Activated naive CD8-positive, alpha-beta T cell (primary cell): ENCODE measurements at regions not wholly inside any gene's neighbourhood (a gene's known extent, or its start where the extent isn't known, plus 50 kb on each side); places are given as distances from the start of the nearest gene placed in this dataset.

ENCODE experiments used
- H3K27ac Mint-ChIP-seq: one replicate; pipeline ENCODE4 v1.8.0; 2021; ENCODE audit warnings: mixed read lengths
- H3K27me3 Mint-ChIP-seq: one replicate; pipeline ENCODE4 v1.8.0; 2021; ENCODE audit warnings: mixed read lengths
- H3K36me3 Mint-ChIP-seq: one replicate; pipeline ENCODE4 v1.8.0; 2021; ENCODE audit warnings: mixed read lengths
- H3K4me1 Mint-ChIP-seq: one replicate; pipeline ENCODE4 v1.8.0; 2021; ENCODE audit warnings: low read depth, mixed read lengths
- H3K4me3 Mint-ChIP-seq: one replicate; pipeline ENCODE4 v1.8.0; 2021; ENCODE audit warnings: mild to moderate bottlenecking, mixed read lengths
- H3K9me3 Mint-ChIP-seq: one replicate; pipeline ENCODE4 v1.8.0; 2021; ENCODE audit warnings: low read depth, mixed read lengths

DNA sequence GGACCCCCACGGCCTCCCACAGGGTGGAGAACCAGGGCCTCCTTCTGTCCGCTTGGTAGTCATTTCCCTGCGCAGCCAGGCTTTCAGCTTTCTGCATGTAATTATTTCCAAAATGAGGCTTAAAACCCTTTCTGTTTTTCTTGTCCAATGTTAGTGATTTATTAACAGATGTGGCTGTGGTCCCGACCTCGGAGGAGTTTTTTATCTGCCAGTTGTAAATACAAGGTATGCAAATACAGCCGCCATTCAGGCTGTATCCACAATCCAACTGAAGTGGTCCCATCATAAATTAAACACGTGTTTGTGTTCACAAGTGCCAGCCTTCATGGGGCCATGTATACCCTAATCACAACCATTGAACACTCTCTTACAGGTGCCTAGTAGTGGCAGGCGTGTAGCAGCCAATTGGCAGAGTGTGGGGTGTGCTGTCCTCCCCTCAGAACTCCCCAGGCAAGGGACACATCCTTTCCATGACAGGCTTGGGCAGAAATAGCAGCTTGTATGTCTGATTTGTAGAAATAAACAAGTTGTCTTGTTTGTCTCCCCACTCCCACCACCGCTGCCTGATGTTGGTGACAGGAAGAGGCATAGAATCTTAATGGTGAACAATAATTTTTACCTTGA, 251.3 kb upstream of the MKI67 start:
- H3K27me3 Mint-ChIP-seq: peaks cover 1% of the 10 kb centered on the region
- H3K27ac Mint-ChIP-seq: no peak overlapping the region
- no peaks in the 10 kb centered on the region for H3K9me3 Mint-ChIP-seq
- H3K4me3 Mint-ChIP-seq: no peak overlapping the region
- H3K4me1 Mint-ChIP-seq: no peaks in the 10 kb centered on the region
- no peaks in the 10 kb centered on the region for H3K36me3 Mint-ChIP-seq

GRCh38 chr10:128377988-128378387, 251.8 kb upstream of the MKI67 start:
- Mint-ChIP-seq H3K27ac (no peak overlapping the region), H3K4me3 (no peak overlapping the region), H3K4me1 (no peaks in the 10 kb centered on the region), H3K36me3 (no peaks in the 10 kb centered on the region), H3K27me3 (peaks cover 1% of the 10 kb centered on the region), H3K9me3 (no peaks in the 10 kb centered on the region)

GRCh38 chr10:128380946-128381345, 254.7 kb upstream of the MKI67 start:
- Mint-ChIP-seq H3K27ac (no peak overlapping the region), H3K4me1 (no peaks in the 10 kb centered on the region), H3K4me3 (no peak overlapping the region), H3K9me3 (no peaks in the 10 kb centered on the region), H3K27me3 (peaks cover 1% of the 10 kb centered on the region), H3K36me3 (no peaks in the 10 kb centered on the region)

DNA sequence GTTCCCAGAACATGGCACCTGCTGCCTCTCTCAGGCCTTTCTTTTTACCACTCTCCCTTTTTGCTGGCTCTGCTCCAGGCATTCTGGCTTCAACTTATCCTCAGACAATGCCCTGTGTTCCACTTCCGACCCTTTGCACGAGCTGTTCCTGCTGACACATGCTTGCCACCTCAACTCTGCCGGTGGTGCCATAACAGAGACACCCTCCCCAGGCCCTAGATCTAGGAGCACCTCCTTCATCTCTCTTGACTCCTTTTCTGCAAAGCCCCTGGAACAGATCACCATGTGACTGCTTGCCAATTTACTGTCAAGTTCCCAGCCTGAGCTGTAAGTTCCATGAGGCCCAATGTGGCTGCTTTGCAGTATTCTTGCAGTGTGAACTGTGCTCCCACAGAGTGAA, 256.0 kb upstream of the MKI67 start:
- H3K9me3 Mint-ChIP-seq: no peaks in the 10 kb centered on the region
- no peak overlapping the region for H3K4me3 Mint-ChIP-seq
- H3K36me3 Mint-ChIP-seq: no peaks in the 10 kb centered on the region
- no peaks in the 10 kb centered on the region for H3K4me1 Mint-ChIP-seq
- no peak overlapping the region for H3K27ac Mint-ChIP-seq
- peaks cover 1% of the 10 kb centered on the region for H3K27me3 Mint-ChIP-seq

DNA sequence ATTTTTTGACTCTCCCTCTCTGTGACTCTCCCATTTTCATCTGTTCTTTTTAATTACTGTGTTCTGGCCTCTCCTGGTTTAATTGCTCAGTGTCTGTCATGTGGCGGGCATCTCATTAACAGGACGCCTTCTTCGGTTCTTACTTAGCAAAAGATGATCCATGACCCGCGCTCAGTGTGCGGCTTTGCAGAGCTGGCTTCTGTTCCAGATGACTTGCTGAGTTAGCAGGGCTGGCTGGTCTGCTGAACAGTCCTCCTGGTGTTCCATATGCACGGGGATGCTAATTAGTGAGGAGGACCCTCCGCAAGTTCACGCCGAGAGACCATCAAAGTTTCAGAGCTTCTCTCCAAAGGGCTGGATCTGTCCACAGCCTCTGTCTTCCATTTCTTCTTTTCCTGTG, 258.6 kb upstream of the MKI67 start:
- Mint-ChIP-seq H3K27ac (no peak overlapping the region), H3K9me3 (no peaks in the 10 kb centered on the region), H3K4me1 (no peaks in the 10 kb centered on the region), H3K27me3 (peaks cover 3% of the 10 kb centered on the region), H3K4me3 (no peak overlapping the region), H3K36me3 (no peaks in the 10 kb centered on the region)

DNA sequence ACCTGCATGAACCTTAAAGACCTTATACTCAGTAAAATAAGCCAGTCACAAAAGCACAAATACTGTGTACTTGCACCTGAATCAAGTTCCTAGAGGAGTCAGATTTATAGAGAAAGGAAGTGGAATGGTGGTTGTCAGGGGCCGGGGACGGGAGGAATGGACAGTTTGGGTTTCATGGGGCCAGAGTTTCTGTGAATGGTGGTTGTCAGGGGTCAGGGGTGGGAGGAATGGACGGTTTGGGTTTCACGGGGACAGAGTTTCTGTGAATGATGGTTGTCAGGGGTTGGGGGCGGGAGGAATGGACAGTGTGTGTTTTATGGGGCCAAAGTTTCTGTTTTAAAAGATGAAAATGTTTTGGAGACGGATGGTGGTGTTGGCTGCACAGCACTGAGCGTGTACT, 260.0 kb upstream of the MKI67 start:
- Mint-ChIP-seq H3K4me3 (no peak overlapping the region), H3K36me3 (no peaks in the 10 kb centered on the region), H3K9me3 (no peaks in the 10 kb centered on the region), H3K27me3 (peaks cover 3% of the 10 kb centered on the region), H3K4me1 (no peaks in the 10 kb centered on the region), H3K27ac (no peak overlapping the region)

DNA sequence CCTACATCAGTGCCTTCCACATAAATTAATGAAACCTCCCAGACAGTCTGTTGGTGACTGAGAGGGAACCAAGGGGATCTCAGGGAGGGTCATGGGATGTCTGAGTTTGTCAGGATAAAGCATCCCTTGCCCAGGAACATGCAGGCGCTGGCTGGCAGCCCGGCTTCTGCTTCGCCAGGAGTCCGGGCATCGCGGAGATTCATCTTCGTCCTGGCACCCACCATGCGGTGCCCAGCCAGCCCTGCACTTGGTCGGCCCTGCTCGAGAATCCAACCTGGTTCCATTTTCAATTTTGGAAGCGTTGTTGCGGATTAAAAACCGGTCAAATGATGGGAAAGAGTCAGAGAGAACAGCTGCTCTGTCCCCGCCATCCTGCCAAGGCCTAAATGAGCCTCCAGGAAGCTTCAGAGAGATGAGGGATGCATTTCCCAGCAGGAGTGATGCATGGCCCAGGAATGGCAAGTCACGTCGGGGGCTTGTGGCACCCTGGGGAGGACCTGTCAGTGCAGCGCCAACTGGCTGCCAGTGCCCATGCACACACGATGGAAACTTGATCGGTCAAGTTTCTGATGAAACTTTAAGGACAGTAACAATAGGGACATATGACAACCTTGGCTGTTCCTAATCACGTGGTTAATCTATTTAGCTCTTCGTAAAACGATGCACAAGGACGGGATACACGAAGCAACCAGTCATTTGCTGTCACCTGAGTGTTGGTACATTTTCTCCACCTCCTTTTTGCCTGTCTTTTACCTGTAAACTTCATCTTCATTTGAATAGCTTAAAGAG, 260.8 kb upstream of the MKI67 start:
- Mint-ChIP-seq H3K27ac (no peak overlapping the region), H3K27me3 (peaks cover 3% of the 10 kb centered on the region), H3K4me3 (no peak overlapping the region), H3K36me3 (no peaks in the 10 kb centered on the region), H3K9me3 (no peaks in the 10 kb centered on the region), H3K4me1 (no peaks in the 10 kb centered on the region)

GRCh38 chr10:128390596-128390995, 264.4 kb upstream of the MKI67 start:
- Mint-ChIP-seq H3K9me3 (no peaks in the 10 kb centered on the region), H3K4me3 (no peak overlapping the region), H3K27me3 (peaks cover 3% of the 10 kb centered on the region), H3K36me3 (no peaks in the 10 kb centered on the region), H3K4me1 (no peaks in the 10 kb centered on the region), H3K27ac (no peak overlapping the region)

- H3K27ac Mint-ChIP-seq: no peak overlapping the region
- H3K36me3 Mint-ChIP-seq: no peaks in the 10 kb centered on the region
- H3K4me1 Mint-ChIP-seq: no peaks in the 10 kb centered on the region
- H3K4me3 Mint-ChIP-seq: no peak overlapping the region
- H3K9me3 Mint-ChIP-seq: no peaks in the 10 kb centered on the region
- peaks cover 3% of the 10 kb centered on the region for H3K27me3 Mint-ChIP-seq
Measured at GRCh38 chr10:128393546-128393945, 267.3 kb upstream of the MKI67 start.

DNA sequence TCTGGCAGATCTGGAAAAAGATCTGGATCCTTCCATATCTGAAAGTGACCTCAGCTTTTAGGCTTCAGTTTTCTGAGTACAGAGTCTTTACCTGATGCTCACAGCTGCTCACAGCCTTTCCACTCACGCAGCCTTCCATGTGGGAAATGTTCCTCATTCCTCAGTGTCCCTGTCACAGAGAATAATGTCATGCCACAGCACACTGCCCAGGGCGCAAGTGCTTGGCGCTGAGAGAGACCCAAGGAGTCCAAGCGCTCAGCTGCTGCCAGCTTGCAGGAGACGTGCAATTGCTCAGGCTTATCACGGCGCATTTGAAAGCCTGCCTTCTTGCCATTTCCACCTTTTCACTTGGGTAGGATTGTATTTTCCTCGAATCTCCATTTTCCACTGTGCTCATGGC, 271.9 kb upstream of the MKI67 start:
- Mint-ChIP-seq H3K27ac (no peak overlapping the region), H3K9me3 (no peaks in the 10 kb centered on the region), H3K36me3 (no peaks in the 10 kb centered on the region), H3K4me1 (no peaks in the 10 kb centered on the region), H3K27me3 (no peaks in the 10 kb centered on the region), H3K4me3 (no peak overlapping the region)

- no peaks in the 10 kb centered on the region for H3K9me3 Mint-ChIP-seq
- H3K27me3 Mint-ChIP-seq: no peaks in the 10 kb centered on the region
- no peak overlapping the region for H3K27ac Mint-ChIP-seq
- no peaks in the 10 kb centered on the region for H3K36me3 Mint-ChIP-seq
- H3K4me3 Mint-ChIP-seq: no peak overlapping the region
- H3K4me1 Mint-ChIP-seq: no peaks in the 10 kb centered on the region
Measured at GRCh38 chr10:128398999-128399398, 272.8 kb upstream of the MKI67 start.

GRCh38 chr10:128400564-128400963, 274.3 kb upstream of the MKI67 start:
- no peak overlapping the region for H3K27ac Mint-ChIP-seq
- H3K4me1 Mint-ChIP-seq: no peaks in the 10 kb centered on the region
- H3K4me3 Mint-ChIP-seq: no peak overlapping the region
- no peaks in the 10 kb centered on the region for H3K9me3 Mint-ChIP-seq
- H3K36me3 Mint-ChIP-seq: no peaks in the 10 kb centered on the region
- H3K27me3 Mint-ChIP-seq: no peaks in the 10 kb centered on the region

DNA sequence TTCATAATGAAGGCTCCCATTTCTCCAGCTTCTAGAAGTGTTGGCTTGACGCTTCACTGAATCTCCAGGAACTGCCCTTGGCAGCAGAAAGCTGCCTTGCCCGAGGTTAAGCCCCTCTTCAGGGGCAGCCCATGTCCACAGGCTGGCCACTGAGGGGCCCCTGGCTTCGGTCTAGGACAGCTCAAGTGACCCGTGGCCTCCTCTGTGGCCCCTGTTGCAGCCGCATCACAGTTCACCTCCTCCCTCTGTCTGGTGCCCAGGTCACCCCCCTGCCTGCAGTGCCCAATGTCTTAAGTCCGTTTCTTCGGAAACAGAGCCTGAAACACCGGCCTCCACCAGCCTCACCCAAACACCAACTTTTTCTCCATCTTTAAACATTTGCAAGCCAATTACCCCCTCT, 279.2 kb upstream of the MKI67 start:
- Mint-ChIP-seq H3K9me3 (no peaks in the 10 kb centered on the region), H3K36me3 (no peaks in the 10 kb centered on the region), H3K27me3 (no peaks in the 10 kb centered on the region), H3K4me3 (no peak overlapping the region), H3K4me1 (no peaks in the 10 kb centered on the region), H3K27ac (no peak overlapping the region)

- Mint-ChIP-seq H3K4me1 (no peaks in the 10 kb centered on the region), H3K27ac (no peak overlapping the region), H3K4me3 (no peak overlapping the region), H3K36me3 (no peaks in the 10 kb centered on the region), H3K9me3 (no peaks in the 10 kb centered on the region), H3K27me3 (no peaks in the 10 kb centered on the region)
Measured at GRCh38 chr10:128411643-128412042, 285.4 kb upstream of the MKI67 start.

- no peak overlapping the region for H3K4me3 Mint-ChIP-seq
- H3K36me3 Mint-ChIP-seq: no peaks in the 10 kb centered on the region
- H3K4me1 Mint-ChIP-seq: no peaks in the 10 kb centered on the region
- peaks cover 4% of the 10 kb centered on the region for H3K27me3 Mint-ChIP-seq
- no peak overlapping the region for H3K27ac Mint-ChIP-seq
- no peaks in the 10 kb centered on the region for H3K9me3 Mint-ChIP-seq
Measured at GRCh38 chr10:128414568-128414967, 288.3 kb upstream of the MKI67 start.

DNA sequence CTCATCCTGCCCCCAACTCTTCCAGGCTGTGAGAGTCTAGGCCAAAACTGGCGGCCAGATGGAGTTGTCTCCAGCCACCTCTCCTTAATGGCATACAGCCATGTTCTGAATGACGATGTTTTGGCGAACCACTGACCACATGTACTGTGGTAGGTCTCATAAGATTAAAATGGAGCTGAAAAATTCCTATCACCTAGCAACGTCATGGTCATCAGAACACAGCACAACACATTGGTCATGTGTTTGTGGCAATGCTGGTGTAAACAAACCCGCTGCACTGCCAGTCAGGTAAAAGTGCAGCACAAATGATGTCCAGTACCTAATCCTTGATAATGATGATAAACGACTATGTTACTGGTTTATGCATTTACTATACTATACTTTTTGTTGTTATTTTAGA, 290.0 kb upstream of the MKI67 start:
- H3K36me3 Mint-ChIP-seq: no peaks in the 10 kb centered on the region
- H3K4me3 Mint-ChIP-seq: no peak overlapping the region
- no peaks in the 10 kb centered on the region for H3K4me1 Mint-ChIP-seq
- peaks cover 7% of the 10 kb centered on the region for H3K27me3 Mint-ChIP-seq
- no peaks in the 10 kb centered on the region for H3K9me3 Mint-ChIP-seq
- H3K27ac Mint-ChIP-seq: no peak overlapping the region
